HG02973 (cell line): ENCODE measurements at regions not wholly inside any gene's neighbourhood (a gene's known extent, or its start where the extent isn't known, plus 50 kb on each side); places are given as distances from the start of the nearest gene placed in this dataset.

ENCODE experiments used
- ATAC-seq: cut with Tn5 transposase; IDR thresholded peaks from one replicate; pipeline ENCODE4 v1.9.1; 2021; ENCODE audit warnings: moderate library complexity; ENCODE audit not compliant: unreplicated experiment

DNA sequence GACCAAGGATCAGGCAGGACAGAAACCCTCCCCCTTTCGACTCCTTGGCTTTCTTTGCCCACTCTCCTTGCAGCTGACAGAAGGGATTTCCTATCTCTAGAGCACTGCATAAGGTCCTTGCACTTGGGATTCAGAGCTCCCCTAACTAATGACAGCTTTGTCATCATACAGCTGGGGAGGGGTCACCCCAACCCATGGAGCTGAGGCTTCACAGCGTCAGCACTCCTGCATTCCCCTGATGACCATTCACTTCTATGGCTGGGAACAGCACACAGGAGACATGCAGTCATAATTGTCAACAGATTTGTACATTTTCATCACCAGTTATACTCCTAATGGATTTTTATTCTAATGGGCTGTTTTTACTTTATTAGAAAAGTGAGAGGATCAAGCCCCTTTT lies 161.7 kb upstream of the C1orf87 start:
- ATAC-seq, result no peak

DNA sequence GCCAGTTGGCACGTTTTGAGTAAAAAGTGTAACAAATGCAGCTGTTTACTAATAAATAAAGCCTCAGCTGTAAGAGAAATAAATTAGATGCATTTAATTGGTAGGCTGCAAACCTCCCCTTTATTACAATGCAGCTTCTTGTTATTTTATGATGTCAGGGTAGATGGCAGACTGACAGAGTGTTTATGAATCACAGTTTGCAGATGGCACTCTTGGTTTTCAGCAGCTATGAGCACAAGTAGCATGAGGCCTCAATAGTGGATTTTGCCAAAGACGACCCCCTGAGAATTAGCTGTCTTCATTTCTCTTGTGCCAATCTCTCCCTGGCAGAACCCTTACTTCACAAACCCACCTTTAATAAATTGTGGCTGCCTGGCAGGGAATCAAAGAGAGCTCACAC lies 161.2 kb upstream of the C1orf87 start:
- no peak for ATAC-seq

DNA sequence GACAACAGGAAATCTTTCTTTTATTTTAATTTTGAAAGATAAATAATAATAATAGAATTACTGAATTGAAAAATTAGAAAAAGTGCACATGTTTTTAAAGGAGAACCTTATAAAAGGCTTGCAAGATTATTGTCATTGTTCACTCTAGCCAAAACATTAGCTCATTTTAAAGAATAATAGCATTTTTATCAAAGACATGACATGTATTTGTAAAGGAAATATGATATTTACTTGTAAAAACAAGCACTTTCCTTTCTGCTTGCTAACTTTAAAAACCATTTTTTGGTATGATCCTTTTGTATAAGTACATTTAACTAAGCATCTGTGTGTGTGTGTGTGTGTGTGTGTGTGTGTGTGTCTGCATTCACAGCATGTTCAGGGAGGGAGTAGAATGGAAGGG lies 156.3 kb upstream of the C1orf87 start:
- no peak for ATAC-seq

DNA sequence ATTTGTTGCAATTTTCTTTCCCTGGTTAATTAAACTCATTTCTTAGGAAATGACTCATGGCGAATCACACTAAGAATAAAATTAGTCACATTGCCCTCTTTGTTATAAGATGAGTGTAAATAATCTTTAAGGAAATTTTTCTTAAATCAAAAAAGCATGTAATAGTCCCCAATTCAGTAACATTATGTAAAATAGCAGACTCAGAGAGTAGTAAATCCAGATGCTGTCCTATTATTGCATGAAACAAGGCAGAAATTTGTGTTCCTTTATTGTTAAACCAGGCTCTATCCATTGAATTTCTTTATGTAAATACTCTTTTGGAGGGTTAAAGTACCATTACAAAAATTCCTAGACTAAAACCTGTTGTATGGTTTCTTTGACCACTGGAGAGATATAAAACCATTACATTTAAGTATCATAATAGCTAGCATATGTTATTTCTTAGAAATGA lies 154.5 kb upstream of the C1orf87 start:
- no peak for ATAC-seq

DNA sequence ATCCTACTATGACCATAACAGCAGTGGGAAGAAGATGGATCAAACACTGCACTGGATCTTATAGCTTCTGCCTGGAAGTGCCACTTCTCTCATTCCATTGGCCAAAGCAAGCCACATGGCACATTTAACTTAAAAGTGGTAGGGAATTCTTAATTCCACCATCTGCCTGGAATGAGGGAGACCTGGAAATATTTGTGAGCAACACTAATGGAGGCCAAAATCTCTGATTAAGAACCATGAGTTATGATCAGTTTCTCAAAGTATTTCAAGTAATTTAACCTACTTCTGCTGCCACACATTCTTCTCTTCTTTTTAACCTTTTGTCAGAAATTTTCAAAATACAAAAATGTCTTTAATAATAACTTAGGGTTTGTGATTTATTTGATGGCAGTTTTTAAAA lies 154.0 kb upstream of the C1orf87 start:
- no peak for ATAC-seq

DNA sequence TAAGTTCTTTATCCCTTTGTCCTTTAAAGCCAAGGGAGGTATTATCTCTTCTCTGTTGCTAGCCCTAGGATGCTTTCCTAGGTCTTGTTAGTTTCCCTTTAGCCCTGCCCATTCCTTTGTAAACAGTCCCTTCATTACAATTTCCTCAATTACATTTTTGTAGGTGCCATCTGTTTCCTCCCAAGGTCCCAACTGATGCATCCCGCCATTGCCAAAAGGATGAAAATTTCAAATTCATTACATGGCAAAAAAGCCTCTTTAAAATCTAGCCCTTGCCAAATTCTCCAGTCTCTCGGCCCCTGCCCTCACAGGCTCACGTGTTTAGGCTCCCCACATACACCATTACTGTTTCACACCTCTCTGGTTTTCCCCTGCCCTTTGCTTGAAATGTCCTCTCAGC lies 151.9 kb upstream of the C1orf87 start:
- no peak for ATAC-seq

DNA sequence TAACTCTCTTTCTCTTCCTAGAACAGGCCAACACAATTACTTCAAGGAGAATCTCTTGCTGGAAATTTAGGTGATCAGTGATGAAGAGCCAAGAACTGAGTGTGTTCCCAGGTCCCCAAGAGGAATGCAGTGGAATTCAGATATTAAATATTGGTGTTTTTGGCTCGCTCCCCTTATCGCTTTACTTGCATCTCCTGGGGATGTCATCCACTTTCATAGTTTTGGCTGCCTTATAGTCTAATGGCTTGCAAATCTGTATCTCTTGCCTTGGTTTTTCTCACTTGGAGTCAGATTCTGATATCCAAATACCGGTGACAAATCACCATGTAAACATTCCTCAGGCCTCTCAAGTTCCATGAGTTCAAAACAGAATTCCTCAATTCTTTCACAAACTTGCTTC lies 151.0 kb upstream of the C1orf87 start:
- no peak for ATAC-seq

DNA sequence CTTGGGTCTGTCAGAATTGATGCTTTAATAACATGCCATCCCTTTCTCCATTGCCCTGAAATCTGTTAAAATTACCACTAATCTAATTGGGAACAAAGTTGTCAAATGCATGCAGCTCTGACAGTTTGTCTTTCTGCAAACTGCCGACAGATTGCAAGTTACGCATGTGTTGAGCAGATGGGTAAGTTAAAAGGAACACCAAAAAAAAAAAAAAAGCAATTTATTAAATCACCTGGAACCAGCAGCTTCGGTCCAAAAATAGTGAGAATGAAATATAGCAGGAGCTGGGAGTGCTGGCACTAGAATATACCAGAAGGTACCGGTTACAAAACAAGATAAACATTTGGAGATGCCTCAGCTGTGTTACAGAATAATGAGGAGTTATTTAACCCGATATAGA lies 149.6 kb upstream of the C1orf87 start:
- no peak for ATAC-seq

DNA sequence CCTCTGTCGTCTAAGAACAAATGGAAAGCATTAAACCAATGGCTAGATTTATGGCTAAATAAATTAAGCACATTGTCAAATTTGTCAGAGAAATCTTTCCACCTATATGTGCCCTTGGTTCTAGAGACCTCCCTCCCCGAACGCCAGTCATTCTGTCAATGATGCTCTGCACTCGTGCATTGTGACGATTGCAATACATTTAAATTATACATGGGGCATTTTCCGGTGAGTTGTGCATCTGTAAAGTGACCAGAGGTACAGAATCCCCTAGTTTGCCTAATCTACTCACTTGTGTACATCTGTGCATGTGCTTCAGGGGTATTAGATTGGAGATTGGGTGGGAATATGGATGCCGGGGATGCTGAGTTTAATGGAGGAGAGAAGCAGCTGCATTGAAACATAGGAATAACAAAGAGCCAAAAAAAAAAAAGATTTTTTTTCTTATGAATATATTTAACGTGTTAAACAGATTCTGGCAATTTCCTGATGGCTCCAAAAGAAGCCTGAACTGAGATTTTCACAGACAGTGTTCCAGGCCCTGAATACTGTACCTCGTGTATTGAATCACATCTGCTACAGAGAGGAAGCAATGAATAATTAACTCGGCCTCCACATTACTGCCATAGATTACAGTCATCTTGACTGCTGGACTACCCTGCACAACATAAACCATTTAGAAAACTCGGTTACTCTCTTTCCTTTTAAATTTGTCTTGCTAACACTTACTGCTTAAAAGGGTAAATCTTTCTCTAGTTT lies 149.0 kb upstream of the C1orf87 start:
- ATAC-seq, result no peak

DNA sequence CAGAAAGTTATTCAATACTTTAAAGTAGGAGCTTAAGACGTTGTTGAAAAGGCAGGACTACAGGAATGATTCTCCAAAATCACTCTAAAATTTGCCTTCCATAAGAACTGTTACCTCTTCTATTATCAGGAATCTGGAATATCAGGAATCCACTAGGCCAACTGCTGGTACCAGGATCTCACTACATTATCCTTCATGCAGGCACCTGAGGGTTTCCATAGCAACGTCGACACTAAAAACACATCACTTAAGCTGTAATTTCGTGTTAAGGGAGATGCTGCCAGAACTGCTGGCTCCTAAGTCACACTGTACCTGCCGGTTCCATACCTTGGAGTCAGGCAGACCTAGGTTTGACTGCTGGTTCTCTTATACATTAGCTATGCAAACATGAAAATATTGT lies 139.7 kb upstream of the C1orf87 start:
- no peak for ATAC-seq

DNA sequence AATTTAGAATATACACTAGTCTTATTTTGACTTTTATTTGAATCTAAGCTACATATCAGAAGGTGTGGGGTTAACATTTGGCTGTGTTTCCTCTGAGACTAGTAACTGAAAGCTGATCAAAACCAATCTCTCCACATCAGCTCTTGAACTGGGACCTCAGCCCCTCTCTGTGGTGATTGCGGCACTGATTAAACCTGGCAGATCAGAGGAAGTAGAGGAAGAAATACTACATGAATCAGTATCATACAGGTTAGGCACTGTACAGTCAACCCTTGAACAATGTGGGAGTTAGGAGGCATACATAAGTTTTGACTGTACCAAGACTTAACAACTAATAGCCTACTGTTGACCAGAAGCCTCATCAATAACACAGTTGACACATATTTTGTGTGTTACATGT lies 122.5 kb upstream of the C1orf87 start:
- no peak for ATAC-seq

DNA sequence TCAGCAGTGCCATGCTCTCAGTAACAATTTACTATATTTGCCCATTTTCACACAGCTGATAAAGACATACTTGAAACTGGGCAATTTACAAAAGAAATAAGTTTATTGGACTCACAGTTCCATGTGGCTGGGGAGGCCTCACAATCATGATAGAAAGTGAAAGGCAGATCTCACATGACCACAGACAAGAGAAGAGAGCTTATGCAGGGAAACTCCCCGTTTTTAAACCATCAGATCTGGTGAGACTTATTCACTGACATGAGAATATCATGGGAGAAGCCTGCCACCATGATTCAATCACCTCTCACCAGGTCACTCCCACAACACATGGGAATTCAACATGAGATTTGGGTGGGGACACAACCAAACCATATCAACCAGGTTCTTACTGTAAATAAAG lies 112.1 kb upstream of the C1orf87 start:
- no peak for ATAC-seq

DNA sequence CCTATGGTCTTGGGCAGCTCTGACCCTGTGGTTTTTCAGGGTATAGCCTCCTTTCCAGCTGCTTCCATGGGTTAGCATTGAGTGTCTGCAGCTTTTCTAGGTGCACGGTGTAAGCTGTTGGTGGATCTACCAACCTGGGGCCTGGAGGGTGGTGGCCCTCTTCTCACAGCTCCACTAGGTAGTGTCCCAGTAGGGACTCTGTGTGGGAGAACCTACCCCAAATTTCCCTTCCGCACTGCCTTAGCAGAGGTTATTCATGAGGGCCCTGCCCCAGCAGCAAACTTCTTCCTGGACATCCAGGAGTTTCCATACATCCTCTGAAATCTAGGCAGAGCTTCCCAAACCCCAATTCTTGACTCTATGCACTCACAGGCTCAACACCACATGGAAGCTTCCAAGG lies 111.0 kb upstream of the C1orf87 start:
- ATAC-seq, result no peak

DNA sequence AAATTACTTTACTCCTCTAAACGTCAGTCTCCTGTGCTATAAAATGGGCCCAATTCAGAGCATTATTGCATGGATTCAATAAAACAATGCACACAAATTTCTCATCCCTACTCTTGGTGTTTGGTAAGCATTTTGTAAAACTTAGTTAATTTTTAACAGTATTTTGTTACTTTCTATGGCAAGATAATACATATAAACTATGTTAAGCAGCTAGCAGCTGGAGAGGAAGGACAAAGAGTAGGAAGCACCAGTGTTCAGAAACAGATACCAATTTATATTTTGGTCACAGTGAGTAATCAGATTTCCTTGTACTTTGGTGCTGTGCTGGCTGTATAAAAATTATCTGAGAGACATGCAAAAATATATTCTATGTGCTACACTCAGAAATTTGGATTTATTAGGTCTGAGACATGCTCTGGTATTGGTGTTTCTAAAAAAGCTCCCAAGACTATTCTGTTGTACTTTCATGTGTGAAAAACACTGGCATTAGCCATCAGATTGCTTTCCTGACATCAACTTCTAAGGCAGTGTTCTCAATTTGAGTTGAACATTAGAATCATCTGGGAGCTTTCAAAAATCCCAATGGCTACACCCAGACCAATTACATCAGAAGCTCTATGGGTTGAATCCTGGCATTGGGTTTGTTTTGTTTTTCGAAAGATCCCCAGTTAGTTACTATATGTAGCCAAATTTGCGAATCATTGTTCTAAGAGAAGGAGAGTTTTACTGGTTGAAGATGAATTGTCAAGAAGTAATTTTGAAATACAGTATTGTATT lies 100.3 kb upstream of the C1orf87 start:
- ATAC-seq, result no peak

DNA sequence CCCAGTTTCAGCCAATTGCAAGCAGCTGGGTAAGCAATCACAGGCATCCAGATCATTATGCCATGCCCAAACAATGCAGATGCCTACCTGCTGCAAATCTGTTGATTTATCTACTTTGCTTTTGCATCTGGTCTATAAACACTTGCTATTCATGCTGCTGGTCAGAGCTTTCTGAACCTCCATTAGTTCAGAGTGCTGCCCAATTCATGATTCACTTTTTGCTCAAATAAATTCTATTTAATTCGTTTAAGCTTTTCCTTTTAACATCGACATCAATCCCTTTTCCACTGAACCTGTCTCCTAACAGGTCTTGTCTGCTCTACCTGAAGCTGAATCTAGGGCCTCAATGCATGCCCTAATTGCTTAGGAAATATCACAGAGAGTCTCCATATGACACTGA lies 99.4 kb upstream of the C1orf87 start:
- ATAC-seq, result no peak

DNA sequence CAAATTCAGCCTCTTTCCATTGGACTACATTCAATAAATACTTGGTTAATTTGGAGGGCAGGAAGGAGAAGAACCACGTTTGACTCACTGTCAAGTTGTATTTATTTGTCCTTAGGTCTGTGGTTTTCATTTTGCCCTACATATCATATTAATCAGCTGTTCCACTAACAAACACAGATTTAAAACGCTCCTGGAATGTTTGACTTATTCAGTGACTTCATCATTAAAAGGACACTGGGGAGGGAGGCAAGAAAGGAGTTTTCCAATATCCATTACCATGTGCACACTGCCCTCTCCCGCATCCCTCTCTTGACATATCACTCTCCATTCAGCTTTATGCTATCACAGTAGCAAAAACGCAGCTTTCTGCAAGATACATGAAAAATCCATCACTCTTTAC lies 98.2 kb upstream of the C1orf87 start:
- no peak for ATAC-seq

DNA sequence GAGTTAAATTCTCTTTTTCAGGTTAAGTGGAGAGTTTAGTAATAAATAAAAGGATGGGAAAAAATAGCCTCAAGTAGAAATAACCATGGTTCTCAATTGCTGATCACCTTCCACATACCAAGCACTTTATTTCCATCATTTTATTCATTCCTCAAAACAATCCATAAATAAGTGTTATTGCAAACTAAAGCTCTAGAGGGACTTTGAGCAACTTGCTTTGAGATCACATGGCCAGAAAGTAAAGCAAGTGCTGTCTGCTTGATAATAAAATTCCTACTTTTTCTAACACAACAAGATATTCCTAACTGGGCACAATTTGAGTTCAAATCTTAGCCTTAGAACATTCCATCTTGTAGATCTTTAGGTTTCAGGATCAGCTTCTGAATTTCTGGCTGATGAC lies 97.1 kb upstream of the C1orf87 start:
- ATAC-seq, result no peak

DNA sequence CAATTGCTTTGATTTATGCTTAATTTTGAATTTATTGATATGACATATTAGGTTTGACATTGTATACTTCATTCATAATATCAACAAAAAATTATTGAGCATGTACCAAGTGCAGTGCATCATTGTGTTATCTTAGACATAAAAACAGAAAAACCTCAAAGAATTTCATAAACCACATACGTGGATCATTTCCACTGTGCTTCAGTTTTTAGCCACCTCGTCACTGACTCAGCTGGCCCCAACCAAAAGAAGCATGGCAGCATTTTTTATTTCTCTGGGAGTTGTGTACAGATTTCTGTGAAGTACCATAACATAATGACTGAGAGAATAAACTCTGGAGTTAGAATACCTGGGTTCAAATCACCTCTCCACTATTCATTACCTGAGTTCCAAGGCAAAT lies 95.6 kb upstream of the C1orf87 start:
- no peak for ATAC-seq

DNA sequence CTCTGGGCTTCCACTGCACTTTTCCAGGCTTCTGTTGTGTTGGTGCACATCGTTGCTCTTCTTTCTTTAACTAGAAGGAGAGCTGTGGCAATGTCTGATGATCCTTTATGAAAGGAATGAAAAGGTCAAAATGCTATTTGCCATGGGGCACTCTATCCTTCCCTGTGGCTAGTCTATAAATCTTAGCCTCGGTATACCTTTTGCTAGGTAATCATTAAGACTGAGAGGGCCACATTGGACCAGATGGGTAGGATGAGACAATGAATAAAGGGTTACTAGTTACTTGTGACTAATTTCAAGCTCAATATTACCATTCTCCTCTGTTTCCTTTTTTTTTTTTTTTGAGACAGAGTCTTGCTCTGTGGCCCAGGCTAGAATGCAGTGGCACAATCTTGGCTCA lies 89.4 kb upstream of the C1orf87 start:
- ATAC-seq, result no peak

DNA sequence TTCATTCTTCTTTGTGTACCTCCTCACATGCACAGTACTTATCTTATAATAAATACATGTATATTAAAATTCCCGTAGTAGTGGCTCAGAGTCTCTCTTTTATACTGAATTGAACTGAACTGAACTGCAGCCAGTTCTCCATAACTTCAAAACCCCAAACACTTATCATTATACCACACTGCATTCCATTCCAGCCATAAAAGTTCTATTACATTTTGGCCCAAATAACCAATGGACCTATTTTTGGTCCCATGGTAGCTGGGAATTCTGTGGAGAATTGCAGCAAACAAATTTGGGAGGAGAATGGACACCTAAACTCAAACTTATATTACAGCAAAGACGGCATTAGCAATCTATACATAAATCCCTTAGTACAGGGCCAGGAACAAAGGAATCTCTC lies 86.6 kb upstream of the C1orf87 start:
- ATAC-seq, result no peak

DNA sequence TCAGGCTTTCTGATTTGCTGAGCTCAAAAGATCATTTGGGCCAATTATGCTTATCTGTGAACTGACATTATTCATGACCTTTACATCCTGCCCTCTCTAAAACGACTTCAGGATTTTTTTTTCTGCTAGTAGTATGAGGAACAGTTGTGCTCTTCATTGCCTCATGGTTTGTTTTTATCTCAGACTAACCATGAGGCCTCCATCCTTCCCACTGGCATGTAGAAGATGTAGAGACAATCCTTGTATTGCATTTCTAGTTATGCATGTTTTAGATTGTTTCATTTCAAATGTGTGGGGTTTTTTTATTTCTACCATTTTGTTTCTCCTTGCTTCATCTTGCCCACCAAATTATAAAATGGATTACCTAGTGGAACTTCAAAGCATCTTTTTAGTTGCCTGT lies 82.8 kb upstream of the C1orf87 start:
- ATAC-seq, result no peak

DNA sequence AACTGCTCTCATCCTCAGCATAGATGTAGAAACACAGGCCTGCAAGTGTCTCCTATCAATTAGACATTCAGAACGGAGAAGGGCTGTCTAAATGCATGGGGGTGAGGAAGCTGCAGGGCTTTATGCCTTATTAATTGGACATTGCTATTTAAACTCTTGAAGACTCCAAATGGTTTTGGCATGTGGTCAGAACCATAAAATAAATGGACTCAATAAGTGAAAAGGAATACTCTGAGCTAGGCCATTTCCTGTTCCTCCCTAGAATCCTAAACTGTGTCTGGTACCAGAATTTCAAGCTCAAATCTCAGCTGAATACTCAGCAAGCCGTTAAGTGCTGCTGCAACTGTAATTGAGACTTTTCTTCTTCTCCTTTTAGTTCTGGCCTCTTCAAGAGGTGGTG lies 80.4 kb upstream of the C1orf87 start:
- ATAC-seq, result no peak

DNA sequence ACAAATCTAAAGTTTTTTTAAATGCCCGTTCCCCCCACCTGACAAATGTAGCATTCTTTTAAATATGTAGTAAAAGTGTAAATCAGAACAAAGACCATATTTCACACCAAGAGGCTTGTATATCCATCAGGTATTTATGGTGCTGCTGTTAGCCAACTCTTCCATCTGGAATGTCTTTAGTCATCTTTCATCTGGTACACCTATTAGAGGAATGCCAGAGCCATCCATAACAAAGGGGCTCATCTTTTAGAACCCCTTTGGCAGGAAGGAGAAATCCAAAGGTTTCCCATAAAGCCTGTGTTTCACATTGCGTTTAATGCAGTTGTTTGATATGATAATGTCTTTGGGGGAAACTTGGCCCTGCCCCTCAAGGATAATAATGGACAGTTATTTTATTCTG lies 79.3 kb upstream of the C1orf87 start:
- ATAC-seq, result no peak
